ENCODE measurements at regions not wholly inside any gene's neighbourhood (a gene's known extent, or its start where the extent isn't known, plus 50 kb on each side); places are given as distances from the start of the nearest gene placed in this dataset.
"Not testable (repeated sequence)": the region's sequence is repeated elsewhere in the genome, so short reads cannot be mapped to it uniquely, and the experiment has no call there.

DNA sequence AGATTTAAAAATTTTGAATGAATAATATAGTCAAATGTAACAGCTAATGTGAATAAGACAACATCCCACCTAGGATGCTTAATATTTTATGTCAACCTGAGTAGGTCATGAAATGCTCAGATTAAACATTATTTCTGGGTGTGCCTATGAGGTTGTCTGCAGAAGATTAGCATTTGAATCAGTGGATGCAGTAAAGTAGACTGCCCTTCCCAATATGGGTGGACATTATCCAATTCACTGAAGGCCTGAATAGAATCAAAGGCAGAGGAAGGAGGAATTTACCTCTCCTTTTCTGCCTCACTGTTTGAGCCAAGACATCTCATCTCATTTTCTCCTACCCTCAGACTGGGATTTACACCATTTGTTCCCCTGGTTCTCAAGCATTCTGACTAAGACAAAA is 1582.3 kb downstream of the EFNA5 start:
- no peak for DNase-seq

DNA sequence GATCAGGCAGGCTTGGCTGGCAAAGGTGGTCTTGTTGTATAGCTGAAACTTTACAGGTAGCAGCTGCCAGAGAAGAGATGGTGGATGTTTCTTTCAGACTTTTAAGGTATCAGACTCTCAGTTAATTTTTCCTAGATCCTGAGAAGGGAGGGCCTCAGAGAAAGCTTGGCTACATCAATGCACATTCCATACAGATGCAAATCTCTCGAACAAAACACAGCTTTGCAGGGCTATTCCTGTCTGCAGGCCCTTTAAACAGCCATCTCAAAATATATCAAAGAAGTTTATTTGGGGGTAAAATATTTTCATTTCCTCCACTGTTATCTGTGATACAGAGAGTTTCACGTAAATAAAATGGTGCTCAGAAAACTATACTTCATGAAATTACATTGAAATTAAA is 1584.4 kb downstream of the EFNA5 start:
- no peak for DNase-seq

DNA sequence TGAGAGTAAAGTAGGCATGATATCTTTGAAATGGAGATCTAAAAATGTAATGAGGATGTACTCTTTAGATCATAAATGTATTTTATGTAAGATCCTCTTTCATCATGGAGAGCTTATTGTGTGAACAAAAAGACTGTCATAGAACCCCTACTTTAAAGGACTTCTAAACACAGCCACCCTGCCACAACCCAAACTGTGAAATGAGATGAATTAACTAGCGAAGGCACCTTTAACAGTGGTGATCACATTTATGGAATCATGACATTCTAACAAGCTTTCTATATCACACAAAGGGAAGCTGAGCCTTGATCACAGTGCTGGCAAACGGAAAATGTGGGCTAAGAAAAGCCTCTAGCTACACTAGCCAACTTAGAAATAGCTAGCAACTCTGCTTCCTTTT is 1585.2 kb downstream of the EFNA5 start:
- no peak for DNase-seq

DNA sequence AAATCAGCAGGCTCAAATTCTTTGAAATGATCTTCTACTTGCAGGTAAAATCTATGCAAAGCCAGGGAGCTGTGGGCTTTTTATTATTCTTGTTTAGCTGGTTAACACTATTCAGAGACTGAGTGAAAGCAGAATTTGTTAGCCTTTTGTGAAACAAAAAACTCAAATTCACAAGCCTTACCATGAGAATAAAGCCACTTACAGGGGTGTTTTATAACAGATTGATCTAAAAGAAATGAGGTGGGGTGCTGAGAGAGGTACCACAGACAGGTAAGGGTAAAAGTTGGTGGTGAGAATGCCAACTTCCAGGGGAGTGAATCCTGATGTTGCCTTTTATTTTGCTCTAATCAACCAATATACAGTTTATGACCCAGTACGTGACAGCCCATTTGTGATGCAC is 1585.6 kb downstream of the EFNA5 start:
- DNase-seq = no peak

DNA sequence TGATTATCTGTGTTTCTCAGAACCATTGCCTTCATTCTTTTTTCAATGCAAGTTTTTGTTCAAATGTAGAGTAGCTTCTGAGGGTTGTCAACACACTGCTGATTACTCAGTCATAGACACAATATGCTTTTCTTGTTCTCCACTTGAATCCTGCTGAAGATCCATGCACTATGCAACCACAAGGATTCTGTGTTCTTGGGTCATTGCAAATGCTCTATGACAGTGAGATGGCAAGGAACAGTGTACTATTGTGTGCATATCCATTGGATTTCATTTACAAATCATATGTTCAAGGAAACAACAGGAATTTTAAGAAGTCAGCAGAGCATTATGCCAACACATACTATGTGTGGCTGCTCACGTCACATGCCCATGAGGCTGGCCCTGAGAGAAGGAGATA is 1590.2 kb downstream of the EFNA5 start:
- no peak for DNase-seq

DNA sequence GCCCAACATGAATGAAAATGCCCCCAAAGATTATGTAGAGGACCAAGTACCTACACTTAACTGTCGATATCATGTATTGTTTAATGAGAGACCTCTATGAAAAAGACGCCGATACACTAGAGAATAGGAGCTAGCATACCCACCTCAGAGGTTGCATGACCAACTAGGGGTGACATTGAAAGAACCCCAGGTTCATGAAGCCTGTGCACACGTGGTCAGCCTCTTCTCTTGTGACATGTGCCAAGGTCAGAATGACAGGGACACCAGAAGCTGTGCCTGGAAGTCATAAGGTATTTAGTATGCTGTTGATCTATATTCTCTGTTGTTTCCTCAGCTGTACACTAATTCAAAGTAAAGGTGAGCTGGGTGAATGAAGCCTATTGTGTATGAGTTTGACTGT is 1594.1 kb downstream of the EFNA5 start:
- no peak for DNase-seq

DNA sequence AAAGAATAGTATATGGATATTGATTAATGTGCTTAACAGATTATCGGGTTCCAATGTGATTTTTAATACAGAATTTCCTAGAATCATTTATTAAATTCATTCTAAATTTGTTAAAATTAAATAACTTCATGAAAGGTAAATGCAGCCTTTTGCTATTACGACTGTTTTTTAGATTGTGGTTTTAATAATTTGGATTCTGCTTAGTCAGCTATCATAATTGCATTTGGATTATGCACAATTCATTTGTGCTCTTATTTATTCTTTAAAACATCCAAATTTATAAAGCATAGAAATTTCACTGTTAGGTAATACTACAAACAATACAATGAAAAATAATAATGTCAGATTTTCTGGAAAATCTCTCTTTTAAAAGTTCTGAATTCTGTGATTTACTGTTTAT is 1598.5 kb downstream of the EFNA5 start:
- no peak for DNase-seq

DNA sequence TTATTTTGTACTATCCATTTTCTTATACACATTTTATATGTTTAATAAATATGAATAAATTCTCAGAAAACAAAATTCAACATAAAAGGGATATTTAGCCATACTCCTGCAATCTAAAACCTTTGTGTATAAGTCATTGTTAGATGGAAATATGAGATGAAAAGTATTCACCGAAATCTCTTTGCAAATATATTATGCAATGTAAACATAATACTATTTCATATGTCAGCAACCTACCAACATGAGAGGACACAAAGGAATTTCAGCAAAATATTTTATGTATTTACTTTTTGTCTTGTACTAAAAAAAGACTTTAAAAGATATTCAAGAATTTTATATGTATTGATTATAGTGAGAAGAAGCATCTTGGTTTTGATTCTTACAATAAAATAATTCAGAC is 1623.4 kb downstream of the EFNA5 start:
- no peak for DNase-seq

DNA sequence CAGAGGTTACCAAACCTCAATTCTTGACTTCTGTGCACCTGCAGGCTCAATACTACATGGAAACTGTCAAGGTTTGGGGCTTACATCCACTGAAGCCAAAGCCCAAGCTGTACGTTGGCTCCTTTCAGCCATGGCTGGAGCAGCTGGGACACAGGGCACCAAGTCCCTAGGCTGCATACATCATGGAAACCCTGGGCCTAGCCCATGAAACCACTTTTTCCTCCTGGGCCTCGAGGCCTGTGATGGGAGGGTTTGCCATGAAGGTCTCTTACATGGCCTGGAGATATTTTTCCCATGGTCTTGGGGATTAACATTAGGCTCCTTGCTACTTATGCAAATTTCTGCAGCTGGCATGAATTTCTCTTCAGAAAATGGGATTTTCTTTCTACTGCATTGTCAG is 1638.7 kb downstream of the EFNA5 start:
- not testable (repeated sequence) for DNase-seq

DNA sequence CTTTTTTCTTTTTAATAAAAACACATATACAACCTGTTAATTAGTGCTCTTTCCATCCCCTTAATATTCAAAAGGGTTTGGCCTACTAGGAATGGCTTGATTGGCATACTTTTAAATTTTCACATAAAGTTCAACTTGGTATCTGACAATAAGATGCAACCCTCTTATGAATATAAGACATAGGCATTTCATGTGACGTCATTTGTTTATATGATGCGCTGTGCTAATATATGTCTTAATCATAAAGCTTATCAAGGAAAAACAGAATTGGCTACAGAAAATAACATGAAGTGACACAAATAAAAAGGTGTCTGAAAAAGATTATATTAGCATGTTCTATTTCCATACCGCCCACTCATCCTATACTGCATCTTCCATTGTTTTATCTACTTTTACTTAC is 1642.4 kb downstream of the EFNA5 start:
- DNase-seq = no peak

DNA sequence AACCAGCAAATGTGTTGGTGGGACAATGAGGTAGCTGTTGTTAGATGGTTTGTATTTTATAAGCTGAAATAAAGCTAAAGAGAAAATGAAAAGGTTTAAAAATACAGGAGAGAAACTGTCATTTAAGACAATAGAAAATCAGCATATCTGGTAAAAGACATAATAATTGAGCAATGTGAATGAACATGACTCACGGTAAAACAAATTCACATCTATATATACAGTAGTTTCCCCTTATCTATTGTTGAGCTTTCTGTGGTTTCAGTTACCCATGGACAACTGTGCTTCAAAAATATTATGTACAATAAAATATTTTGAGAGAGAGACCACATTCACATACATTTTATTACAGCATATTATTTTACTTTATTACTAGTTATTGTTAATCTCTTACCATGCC is 1649.8 kb downstream of the EFNA5 start:
- DNase-seq = no peak

DNA sequence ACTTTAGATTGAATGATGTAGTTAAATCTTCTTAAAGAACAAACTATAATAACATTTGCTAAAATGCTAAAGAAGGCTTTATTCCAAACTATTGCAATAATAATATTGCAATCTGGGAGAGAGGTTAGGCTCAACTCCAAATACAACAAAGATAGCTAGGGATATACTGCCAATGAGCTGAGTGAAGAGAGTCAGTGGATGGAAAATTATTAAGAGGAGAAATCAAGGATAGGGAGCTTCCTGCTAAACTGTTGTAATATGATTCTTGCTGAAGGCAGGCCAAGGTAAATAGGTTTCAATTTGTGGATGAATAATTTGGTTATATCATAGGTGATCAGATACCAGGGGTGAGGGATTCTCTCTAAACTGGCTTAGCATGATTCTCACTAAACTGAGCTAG is 1651.5 kb downstream of the EFNA5 start:
- no peak for DNase-seq

DNA sequence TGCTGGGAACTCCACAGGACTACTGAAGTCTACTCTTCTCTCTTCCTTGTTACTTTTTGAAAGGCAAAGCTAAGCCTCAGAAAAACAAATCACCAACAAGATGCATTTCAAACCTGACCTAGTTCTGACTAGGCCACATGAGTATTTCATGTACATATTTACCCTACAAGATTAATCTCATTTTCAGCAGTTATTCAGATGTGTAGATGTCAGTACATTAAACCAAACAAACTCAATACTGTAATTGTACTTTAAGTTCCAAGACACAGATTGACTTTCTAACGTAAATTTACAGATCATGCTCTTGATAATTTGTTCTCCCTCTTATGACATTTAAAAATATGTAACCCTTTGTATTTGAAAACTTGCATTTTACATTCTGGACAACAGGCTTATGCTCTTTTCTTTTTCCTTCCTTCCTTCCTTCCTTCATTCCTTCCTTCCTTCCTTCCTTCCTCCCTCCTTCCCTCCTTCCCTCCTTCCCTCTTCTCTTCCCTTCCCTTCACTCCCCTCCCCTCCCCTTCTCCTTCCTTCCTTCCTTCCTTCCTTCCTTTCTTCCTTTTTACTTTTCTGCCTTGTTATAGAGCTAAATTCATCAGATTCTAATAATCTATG is 1653.4 kb downstream of the EFNA5 start:
- DNase-seq = no peak

DNA sequence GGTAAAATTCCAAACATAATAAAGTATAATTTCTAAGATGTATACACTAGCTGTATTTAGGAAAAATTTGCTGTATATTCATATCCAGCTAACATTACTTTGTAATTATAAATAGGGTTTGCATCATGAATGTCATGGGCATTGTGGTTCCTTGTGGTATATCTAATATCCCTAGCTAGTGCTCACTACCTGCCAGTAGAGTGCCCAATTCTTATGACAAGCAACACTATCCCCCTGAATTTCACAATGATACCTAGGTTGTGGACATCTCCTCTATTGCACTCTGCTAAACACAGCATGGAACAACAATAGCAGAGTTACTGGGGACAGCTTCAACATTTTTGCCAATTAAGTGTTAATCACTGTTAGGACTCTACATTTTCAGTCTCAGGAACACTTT is 1656.5 kb downstream of the EFNA5 start:
- no peak for DNase-seq

DNA sequence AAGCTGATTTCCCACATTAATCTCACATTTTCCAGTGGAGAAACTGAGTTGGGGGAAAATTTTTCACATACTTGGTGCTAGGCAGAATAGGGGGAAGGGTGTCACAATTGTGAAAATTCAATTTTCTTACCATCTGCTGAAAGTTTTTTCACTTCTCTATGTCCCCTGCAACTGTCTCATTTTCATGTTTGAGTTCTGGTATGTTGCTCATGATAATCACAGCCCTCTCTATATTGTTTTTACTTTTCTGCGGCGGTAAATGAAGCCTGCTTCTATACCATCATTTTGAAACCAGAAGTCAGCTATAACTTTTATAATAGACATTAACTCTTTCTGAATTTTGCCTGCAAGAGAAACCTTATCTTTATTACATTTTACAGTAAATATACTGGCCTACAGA is 1664.5 kb downstream of the EFNA5 start:
- no peak for DNase-seq

DNA sequence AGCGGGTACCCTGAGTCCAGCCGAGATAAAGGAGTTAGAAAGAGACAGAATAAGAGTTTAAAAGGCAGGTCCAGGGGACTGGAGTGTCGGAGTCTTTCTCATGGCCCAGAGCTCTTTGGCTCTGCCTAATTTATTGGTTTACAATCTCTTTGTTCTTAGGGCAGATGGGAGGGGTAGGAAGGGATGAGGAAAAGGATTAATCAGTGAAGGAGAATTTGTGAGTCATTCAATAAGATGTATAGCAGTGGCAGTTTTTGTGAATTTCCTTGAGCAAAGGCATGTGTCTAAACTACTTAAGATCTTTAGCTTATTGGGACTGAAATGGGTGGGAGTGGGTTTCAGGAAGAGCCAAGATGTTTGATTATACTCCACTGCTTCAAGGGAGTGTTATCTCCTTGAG is 1671.7 kb downstream of the EFNA5 start:
- DNase-seq = not testable (repeated sequence)

DNA sequence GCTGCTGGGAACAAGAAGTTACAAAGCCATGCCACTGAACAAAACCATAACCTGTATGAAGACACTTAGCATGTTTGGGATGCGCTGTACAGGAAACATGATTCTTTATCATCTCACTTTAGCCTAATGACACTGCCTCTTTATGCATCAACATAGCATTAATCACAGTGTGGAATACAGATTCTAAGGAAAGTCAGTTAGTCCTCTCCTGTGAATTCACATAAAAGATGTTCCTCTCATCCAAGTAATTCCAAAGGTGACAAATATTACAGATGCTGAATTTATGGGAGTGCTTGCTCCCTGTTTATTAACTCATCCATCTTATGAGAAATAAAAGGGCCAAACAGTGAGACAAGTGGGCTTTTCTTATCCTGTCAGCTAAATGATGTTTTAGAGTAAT is 1677.7 kb downstream of the EFNA5 start:
- DNase-seq = no peak

DNA sequence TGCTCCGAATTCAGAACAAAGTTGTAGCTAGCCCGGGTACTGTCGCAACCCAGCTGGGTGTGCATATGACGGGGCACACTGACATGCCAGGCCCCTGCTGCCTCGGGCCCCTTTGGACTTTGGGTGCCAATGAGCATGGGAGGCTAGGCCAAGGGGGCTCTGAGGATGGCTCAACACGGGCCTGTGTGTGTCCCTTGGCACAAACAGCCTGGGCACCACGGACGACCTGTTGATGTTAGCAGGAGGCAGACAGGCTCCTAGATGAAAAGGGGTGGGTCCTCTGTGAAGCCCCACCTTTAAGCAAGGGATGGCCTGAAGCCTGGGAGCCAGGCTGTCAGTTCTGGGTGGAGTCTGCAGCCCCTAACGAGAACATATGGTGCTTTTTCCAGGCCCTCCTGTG is 1688.2 kb downstream of the EFNA5 start:
- no peak for DNase-seq

DNA sequence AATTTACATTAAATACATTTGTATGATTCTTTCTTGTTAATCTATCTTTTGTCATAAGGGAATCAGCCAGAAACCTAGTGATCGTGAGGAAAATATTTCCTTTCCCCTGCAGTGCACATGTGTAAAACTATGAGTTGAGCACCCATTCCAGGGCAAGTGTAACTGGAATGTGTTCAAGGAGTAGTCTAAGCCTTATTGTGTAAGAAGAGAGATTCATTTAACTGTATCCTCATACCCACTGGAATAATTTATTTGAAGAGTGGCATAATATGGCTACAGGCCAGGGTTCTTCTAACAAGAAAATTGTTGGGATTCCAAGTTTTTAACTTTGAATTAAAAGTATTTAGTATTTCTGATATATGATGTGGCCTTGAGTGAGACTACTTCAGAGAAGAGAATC is 1692.7 kb downstream of the EFNA5 start:
- no peak for DNase-seq

DNA sequence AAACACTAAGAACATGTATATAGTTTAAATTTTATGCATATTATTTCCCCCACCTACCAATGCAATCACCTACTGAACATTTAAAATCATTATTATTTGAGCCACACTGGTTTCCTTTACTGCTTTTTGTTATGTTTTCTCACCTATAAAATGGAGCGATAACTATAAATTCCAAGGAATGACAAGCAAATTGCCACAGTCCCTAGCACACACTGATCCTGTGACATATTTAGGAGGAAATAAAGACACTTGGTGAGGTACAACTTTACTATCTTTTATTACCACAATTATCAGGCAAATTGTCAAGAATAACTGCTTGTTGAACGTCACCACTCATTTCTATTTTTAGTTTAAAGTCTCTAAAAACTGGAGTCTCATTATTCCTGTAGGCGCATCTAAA is 1693.6 kb downstream of the EFNA5 start:
- DNase-seq = no peak

DNA sequence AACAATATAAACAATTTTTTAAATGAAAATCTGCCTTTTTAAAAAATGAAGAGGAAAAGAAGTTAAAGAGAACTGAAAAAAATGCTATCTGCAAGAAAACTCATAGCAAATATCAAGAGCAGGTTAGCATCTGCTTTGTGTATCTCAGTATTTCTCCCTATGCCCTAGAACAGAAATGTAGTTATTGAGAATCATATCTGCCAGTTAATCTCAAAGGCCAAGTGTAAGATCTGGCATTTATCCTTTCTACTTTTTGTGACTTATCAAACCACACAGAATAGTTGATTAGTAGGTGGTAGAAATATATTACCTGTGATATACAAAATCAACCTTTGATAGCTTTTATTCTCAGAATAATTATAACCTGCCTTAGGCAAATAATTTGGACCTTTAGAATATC is 1699.8 kb downstream of the EFNA5 start:
- DNase-seq = no peak

DNA sequence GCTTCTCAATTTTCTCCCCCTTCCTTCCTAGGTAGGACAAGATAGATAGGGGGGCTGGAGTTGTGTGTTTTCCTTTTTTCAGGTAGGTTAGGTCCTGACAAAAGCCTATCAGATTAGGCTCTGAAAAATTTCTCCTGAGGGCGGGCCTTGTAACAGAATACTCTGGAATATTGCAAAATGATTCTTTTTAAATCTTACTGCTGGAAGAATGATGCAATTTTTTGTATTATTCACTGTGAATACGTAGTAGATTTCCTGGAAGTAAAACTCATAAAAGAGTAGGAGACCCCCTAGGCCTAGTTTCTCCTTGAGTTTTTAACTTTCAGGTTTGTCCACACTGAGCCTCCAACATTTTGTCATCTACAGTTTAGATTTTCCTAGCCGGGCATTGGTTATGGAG is 1701.8 kb downstream of the EFNA5 start:
- DNase-seq = no peak

DNA sequence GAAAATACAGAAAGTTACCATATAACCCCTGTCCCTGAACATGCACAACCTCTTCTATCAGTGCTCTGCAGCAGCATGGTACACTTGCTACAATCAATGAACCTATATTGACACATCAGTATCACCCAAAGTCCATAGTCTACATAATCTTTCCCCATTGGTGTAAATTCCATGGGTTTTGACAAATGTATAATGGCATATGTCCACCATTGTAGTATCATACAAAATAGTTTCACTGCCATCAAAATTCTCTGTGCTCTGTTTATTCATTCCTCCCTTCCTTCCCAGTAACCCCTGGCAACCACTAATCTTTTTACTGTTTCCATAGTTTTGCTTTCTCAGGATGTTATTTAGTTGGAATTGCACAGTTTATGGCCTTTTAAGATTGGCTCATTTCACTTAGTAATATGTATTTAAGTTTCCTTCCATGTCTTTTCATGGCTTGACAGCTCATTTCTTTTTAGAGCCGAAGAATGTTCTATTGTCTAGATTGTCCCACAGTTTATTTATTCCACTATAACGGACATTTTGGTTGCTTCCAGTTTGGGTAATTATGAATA is 1707.0 kb downstream of the EFNA5 start:
- no peak for DNase-seq

DNA sequence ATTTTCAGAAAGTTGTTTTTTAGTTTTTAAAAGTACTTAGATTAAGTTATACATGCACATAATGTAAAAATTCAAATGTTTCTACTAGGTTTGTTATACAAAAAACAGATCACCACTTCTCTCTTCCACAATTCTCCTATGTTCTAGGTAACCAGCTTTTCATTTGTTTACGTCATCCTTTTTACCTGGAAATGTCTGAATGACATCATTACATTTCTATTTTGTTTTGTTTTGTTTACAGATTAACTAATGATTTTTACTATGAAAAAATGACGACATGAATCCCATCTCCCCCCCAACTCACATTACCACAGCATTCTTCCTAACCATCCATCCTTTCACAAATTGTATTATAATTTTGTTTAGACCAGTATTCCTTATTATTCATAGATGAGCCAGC is 1709.2 kb downstream of the EFNA5 start:
- DNase-seq = no peak

DNA sequence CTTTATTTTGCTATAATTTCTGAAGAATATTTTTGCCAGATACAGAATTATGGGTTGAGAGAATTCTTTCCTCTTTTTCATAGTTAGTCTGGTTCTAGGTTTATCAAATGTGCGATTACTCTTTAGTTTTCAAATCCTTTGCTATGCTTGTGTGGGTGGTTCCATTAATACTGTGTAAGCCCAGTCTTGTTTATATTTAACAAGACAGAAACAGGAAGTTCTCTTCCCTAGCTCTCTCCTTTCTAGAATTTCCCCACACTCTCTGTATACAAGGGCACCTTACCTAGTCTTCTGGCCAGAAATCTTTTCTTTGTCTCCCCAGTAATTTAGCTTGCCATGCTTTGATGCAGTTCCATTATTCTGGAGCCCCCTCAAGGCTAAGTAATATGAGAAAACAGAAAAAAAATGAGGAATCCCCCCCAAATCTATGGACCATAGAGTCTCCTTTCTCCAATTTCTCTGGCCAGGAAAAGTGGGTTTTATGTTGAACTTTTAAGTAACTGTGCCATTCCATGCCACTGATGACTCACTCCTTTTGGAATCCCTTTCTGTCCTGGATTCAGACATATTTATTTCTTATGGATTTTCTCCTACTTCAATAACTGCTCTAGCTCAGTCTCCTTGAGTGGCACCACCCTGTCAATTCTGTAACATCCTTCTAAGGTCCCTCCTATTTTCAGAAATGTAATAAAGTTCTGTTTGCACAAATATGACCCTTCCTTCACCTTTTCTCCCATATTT is 1714.1 kb downstream of the EFNA5 start:
- DNase-seq = no peak
